ENCODE measurements at regions not wholly inside any gene's neighbourhood (a gene's known extent, or its start where the extent isn't known, plus 50 kb on each side); places are given as distances from the start of the nearest gene placed in this dataset.

- no peak for DNase-seq
Observed at GRCh38 chr18:42137693-42138375, 182.8 kb downstream of the PIK3C3 start.

GRCh38 chr18:42141439-42141838, 186.4 kb downstream of the PIK3C3 start:
- no peak for DNase-seq

- DNase-seq = no peak
Observed at GRCh38 chr18:42155024-42155423, 200.0 kb downstream of the PIK3C3 start.

- no peak for DNase-seq
Observed at GRCh38 chr18:42156281-42156680, 201.2 kb downstream of the PIK3C3 start.

- DNase-seq = no peak
Observed at GRCh38 chr18:42157420-42157819, 202.4 kb downstream of the PIK3C3 start.

GRCh38 chr18:42157878-42158277, 202.8 kb downstream of the PIK3C3 start:
- no peak for DNase-seq

GRCh38 chr18:42159146-42159545, 204.1 kb downstream of the PIK3C3 start:
- DNase-seq = no peak

GRCh38 chr18:42163321-42163720, 208.3 kb downstream of the PIK3C3 start:
- DNase-seq = no peak

GRCh38 chr18:42164556-42164955, 209.5 kb downstream of the PIK3C3 start:
- no peak for DNase-seq

GRCh38 chr18:42165922-42166513, 211.0 kb downstream of the PIK3C3 start:
- DNase-seq = no peak

- no peak for DNase-seq
Observed at GRCh38 chr18:42168487-42168886, 213.5 kb downstream of the PIK3C3 start.

- DNase-seq = no peak
Observed at GRCh38 chr18:42168907-42169306, 213.9 kb downstream of the PIK3C3 start.

- DNase-seq = no peak
Observed at GRCh38 chr18:42174909-42175308, 219.9 kb downstream of the PIK3C3 start.

GRCh38 chr18:42176599-42176998, 221.6 kb downstream of the PIK3C3 start:
- DNase-seq = no peak

GRCh38 chr18:42177390-42177789, 222.4 kb downstream of the PIK3C3 start:
- DNase-seq = no peak

GRCh38 chr18:42178376-42179080, 223.5 kb downstream of the PIK3C3 start:
- DNase-seq = no peak

- no peak for DNase-seq
Observed at GRCh38 chr18:42179542-42180121, 224.6 kb downstream of the PIK3C3 start.

GRCh38 chr18:42181474-42181873, 226.4 kb downstream of the PIK3C3 start:
- no peak for DNase-seq

GRCh38 chr18:42182728-42183700, 228.0 kb downstream of the PIK3C3 start:
- no peak for DNase-seq

- DNase-seq = peak; percentile 48
Observed at GRCh38 chr18:42183746-42184145, 228.7 kb downstream of the PIK3C3 start.

- no peak for DNase-seq
Observed at GRCh38 chr18:42184685-42185477, 229.8 kb downstream of the PIK3C3 start.

- DNase-seq = no peak
Observed at GRCh38 chr18:42185486-42185885, 230.5 kb downstream of the PIK3C3 start.

Data from HCEC 1CT (cell line).